Activated CD4-positive, alpha-beta T cell treated with anti-CD3 and anti-CD28 coated beads for 48 hours (primary cell): ENCODE measurements at regions not wholly inside any gene's neighbourhood (a gene's known extent, or its start where the extent isn't known, plus 50 kb on each side); places are given as distances from the start of the nearest gene placed in this dataset.
A peak's percentile ranks its signal among the peaks of the same experiment; 100 is the strongest.
"Not testable (repeated sequence)": the region's sequence is repeated elsewhere in the genome, so short reads cannot be mapped to it uniquely, and the experiment has no call there.

Source experiments
- DNase-seq: peaks from one replicate; pipeline ENCODE4 v3.0.0-alpha.2; 2020

GRCh38 chr2:205901491-205901890, 184.5 kb downstream of the INO80D start:
- no peak for DNase-seq

- no peak for DNase-seq
Measured at GRCh38 chr2:205898744-205899143, 187.2 kb downstream of the INO80D start.

GRCh38 chr2:205895981-205896655, 189.9 kb downstream of the INO80D start:
- DNase-seq = no peak

GRCh38 chr2:205892665-205893259, 193.2 kb downstream of the INO80D start:
- DNase-seq = no peak

GRCh38 chr2:205892251-205892655, 193.7 kb downstream of the INO80D start:
- no peak for DNase-seq

GRCh38 chr2:205889114-205889513, 196.9 kb downstream of the INO80D start:
- no peak for DNase-seq

- DNase-seq = no peak
Measured at GRCh38 chr2:205887637-205888036, 198.3 kb downstream of the INO80D start.

GRCh38 chr2:205885492-205886099, 200.4 kb downstream of the INO80D start:
- peak; percentile 83 for DNase-seq

GRCh38 chr2:205883965-205884364, 201.7 kb downstream of the NRP2 start:
- no peak for DNase-seq

GRCh38 chr2:205882806-205883425, 200.6 kb downstream of the NRP2 start:
- DNase-seq = no peak

- no peak for DNase-seq
Measured at GRCh38 chr2:205880048-205880447, 197.7 kb downstream of the NRP2 start.

- no peak for DNase-seq
Measured at GRCh38 chr2:205878999-205879762, 196.9 kb downstream of the NRP2 start.

GRCh38 chr2:205877496-205877895, 195.2 kb downstream of the NRP2 start:
- no peak for DNase-seq

- DNase-seq = no peak
Measured at GRCh38 chr2:205876127-205876526, 193.8 kb downstream of the NRP2 start.

GRCh38 chr2:205872716-205873115, 190.4 kb downstream of the NRP2 start:
- DNase-seq = no peak

- no peak for DNase-seq
Measured at GRCh38 chr2:205869439-205869838, 187.1 kb downstream of the NRP2 start.

- DNase-seq = peak; percentile 56
Measured at GRCh38 chr2:205868773-205869333, 186.6 kb downstream of the NRP2 start.

GRCh38 chr2:205868053-205868452, 185.8 kb downstream of the NRP2 start:
- no peak for DNase-seq

GRCh38 chr2:205867371-205867770, 185.1 kb downstream of the NRP2 start:
- no peak for DNase-seq

- DNase-seq = no peak
Measured at GRCh38 chr2:205865905-205866441, 183.7 kb downstream of the NRP2 start.

- DNase-seq = no peak
Measured at GRCh38 chr2:205865056-205865455, 182.8 kb downstream of the NRP2 start.

- DNase-seq = no peak
Measured at GRCh38 chr2:205864491-205864890, 182.2 kb downstream of the NRP2 start.

GRCh38 chr2:205862761-205863160, 180.5 kb downstream of the NRP2 start:
- not testable (repeated sequence) for DNase-seq
